ENCODE measurements at regions not wholly inside any gene's neighbourhood (a gene's known extent, or its start where the extent isn't known, plus 50 kb on each side); places are given as distances from the start of the nearest gene placed in this dataset.

GRCh38 chr6:44034931-44035345, 92.3 kb downstream of the MRPL14 start:
- H3K4me3 ChIP-seq, result no peak overlapping the region
- peak in 1 of 6 donors; percentile 5 for DNase-seq
- no peak for FAIRE-seq
- ATAC-seq, result no peak
- intact Hi-C loops (cut with DNase I), result no loop called here
- TF ChIP-seq, protein P1, sequence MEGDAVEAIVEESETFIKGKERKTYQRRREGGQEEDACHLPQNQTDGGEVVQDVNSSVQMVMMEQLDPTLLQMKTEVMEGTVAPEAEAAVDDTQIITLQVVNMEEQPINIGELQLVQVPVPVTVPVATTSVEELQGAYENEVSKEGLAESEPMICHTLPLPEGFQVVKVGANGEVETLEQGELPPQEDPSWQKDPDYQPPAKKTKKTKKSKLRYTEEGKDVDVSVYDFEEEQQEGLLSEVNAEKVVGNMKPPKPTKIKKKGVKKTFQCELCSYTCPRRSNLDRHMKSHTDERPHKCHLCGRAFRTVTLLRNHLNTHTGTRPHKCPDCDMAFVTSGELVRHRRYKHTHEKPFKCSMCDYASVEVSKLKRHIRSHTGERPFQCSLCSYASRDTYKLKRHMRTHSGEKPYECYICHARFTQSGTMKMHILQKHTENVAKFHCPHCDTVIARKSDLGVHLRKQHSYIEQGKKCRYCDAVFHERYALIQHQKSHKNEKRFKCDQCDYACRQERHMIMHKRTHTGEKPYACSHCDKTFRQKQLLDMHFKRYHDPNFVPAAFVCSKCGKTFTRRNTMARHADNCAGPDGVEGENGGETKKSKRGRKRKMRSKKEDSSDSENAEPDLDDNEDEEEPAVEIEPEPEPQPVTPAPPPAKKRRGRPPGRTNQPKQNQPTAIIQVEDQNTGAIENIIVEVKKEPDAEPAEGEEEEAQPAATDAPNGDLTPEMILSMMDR (IDR thresholded peaks at IDR 0.05), result no peak
- WGBS, 2 donors, result 88 to 90% methylated on average over 3 of the region's 3 CpGs
- no peaks in the 10 kb centered on the region for H3K27me3 ChIP-seq
- no peaks in the 10 kb centered on the region for H3K4me1 ChIP-seq
- no peaks in the 10 kb centered on the region for H3K9me3 ChIP-seq
- H3K36me3 ChIP-seq, result no peaks in the 10 kb centered on the region
- H3K27ac ChIP-seq, result no peak overlapping the region

DNA sequence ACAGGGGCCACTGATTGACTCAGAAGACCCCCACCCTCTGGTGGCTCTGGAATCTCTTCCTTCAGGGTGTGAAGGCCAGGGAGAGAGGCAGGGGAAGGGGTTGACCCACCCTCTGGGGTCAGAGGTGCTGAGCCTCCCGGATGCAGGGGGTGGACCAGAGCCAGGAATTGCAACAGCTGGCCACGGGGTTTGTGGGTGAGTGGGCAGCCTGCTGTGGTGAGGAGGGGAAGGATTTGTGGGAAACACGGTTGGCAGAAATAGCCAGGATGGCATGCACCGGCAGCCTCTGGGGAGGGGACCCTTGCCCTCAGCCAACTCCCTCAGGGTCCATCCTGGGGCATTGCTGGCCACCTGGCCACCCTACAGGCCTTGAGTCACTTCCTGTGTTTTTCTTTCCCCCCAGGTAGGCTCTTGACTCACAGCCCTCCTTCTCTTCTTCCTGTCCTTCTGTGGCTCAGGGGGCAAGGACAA, 92.8 kb downstream of the MRPL14 start:
- TF ChIP-seq, protein P1 (IDR thresholded peaks at IDR 0.05), result no peak
- no peaks in the 10 kb centered on the region for H3K4me1 ChIP-seq
- H3K4me3 ChIP-seq, result no peak overlapping the region
- WGBS, 2 donors, result 78 to 81% methylated on average over 3 to 4 of the region's 4 CpGs
- H3K27ac ChIP-seq, result no peak overlapping the region
- peak in 1 of 6 donors; percentile 37 for DNase-seq
- intact Hi-C loops (cut with DNase I), result no loop called here
- no peaks in the 10 kb centered on the region for H3K36me3 ChIP-seq
- no peaks in the 10 kb centered on the region for H3K9me3 ChIP-seq
- no peaks in the 10 kb centered on the region for H3K27me3 ChIP-seq
- no peak for FAIRE-seq
- peak in 1 of 4 donors; percentile 17 for ATAC-seq

DNA sequence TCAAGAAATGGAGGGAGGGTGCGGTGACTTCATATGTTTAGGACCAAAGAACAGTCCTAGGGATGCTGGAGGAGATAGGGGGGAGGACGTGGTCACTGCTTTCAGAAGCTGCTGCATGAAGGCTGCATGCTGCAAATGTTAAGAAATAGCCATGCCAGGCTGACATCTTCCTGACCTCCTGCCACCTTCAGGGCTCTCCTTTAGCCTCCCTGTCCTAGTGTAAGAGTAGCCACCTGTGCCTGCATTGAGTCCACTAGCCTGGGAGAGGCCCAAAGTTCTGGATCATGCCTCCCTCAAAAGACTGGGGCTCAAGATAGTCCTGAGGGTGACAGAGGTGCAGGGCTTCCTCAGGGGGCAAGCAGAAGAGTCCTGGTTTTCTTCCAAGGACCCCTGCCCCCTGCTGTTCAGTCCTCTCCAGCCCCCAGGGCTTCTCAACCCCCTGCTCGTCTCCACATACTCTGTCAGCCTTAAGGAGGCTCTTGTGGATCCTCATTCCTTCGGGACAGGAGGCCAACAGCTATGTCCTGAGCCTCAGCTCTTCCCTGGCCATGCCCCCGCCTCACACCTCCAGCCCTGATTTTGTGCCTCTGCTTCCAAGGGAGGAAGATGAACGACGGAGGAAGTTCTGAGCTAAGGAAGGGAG, 96.3 kb downstream of the MRPL14 start:
- H3K27me3 ChIP-seq, result no peaks in the 10 kb centered on the region
- intact Hi-C loops (cut with DNase I), result no loop called here
- FAIRE-seq (no peak), DNase-seq (peak in 1 of 6 donors; percentile 10), ATAC-seq (no peak)
- no peaks in the 10 kb centered on the region for H3K9me3 ChIP-seq
- no peaks in the 10 kb centered on the region for H3K36me3 ChIP-seq
- TF ChIP-seq, protein P1 (IDR thresholded peaks at IDR 0.05), result no peak
- H3K4me1 ChIP-seq, result no peaks in the 10 kb centered on the region
- 84 to 87% methylated on average over 7 of the region's 7 CpGs for WGBS, 2 donors
- no peak overlapping the region for H3K27ac ChIP-seq
- no peak overlapping the region for H3K4me3 ChIP-seq

- TF ChIP-seq, protein P1 (IDR thresholded peaks at IDR 0.05), result no peak
- no peaks in the 10 kb centered on the region for H3K4me1 ChIP-seq
- FAIRE-seq (no peak), DNase-seq (peak in 1 of 6 donors; percentile 13), ATAC-seq (no peak)
- intact Hi-C loops (cut with DNase I), result no loop called here
- WGBS, 2 donors, result 91 to 99% methylated on average over 4 of the region's 4 CpGs
- H3K4me3 ChIP-seq, result no peak overlapping the region
- no peaks in the 10 kb centered on the region for H3K36me3 ChIP-seq
- H3K27ac ChIP-seq, result no peak overlapping the region
- H3K9me3 ChIP-seq, result no peaks in the 10 kb centered on the region
- no peaks in the 10 kb centered on the region for H3K27me3 ChIP-seq
These were observed 97.6 kb downstream of the MRPL14 start for GRCh38 chr6:44029444-44030185.

Measured in pancreas (tissue), 10 donors.